GM13976 (cell line): ENCODE measurements at regions not wholly inside any gene's neighbourhood (a gene's known extent, or its start where the extent isn't known, plus 50 kb on each side); places are given as distances from the start of the nearest gene placed in this dataset.

Experiments used
- DNase-seq: peaks from one replicate; pipeline ENCODE4 v3.0.0; 2012; ENCODE audit warnings: low spot score
- in situ Hi-C: fragments of 300-500 bp; cut with MboI; formaldehyde crosslinking; loops from one replicate; pipeline ENCODE4 v1.12.0; 2022; ENCODE audit warnings: low sequenced_read_pairs, mixed read lengths, inconsistent platforms; ENCODE audit not compliant: unreplicated experiment
- TF ChIP-seq, protein P1 (sequence below): IDR thresholded peaks from 2 replicates; pipeline ENCODE4 v1.5.1; 2012; ENCODE audit warnings: borderline replicate concordance, mild to moderate bottlenecking; ENCODE audit not compliant: insufficient read depth; ENCODE audit errors: extremely low read depth, missing control alignments, control extremely low read depth

DNA sequence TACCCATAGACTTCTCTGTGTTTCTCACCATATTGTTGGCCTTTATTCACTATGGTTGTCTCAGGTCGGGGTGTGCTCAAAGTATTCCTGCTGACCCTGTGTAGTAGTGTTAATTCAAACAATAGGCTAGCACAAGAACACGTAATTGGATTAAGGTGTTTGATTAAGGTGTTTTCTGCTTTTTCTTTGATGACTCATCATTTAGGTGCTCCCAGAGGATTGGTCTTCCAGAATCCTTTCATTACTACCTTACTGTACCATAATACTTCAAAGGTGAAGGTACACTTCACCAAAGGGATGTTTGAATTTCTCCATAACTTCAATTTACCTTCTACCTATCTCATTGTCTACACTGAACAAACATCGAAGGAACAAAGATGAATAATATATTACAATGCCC is 121.7 kb upstream of the CCDC160 start:
- DNase-seq: no peak
- in situ Hi-C loops: no loop called here
- TF ChIP-seq, protein P1, sequence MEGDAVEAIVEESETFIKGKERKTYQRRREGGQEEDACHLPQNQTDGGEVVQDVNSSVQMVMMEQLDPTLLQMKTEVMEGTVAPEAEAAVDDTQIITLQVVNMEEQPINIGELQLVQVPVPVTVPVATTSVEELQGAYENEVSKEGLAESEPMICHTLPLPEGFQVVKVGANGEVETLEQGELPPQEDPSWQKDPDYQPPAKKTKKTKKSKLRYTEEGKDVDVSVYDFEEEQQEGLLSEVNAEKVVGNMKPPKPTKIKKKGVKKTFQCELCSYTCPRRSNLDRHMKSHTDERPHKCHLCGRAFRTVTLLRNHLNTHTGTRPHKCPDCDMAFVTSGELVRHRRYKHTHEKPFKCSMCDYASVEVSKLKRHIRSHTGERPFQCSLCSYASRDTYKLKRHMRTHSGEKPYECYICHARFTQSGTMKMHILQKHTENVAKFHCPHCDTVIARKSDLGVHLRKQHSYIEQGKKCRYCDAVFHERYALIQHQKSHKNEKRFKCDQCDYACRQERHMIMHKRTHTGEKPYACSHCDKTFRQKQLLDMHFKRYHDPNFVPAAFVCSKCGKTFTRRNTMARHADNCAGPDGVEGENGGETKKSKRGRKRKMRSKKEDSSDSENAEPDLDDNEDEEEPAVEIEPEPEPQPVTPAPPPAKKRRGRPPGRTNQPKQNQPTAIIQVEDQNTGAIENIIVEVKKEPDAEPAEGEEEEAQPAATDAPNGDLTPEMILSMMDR: no peak

DNA sequence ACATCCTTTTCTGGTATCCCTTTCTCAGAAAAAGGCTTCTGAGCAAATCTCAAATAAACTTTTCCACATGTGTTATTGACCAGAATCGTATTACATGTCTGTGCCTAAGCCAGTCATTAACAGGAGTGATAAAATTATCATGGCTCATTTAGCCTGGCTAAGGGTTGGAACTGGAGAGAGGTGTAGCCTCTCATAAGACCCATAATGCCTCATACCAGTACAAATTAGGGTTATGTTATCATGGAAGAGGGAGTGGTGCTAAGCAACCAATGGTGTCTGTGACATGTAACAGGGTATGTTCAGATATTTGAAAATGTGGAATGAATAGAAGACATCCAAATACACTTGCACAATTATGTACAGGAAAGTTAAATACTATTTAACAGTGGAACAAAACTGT is 99.6 kb upstream of the CCDC160 start:
- TF ChIP-seq, protein P1: no peak
- in situ Hi-C loops: no loop called here
- DNase-seq: no peak

DNA sequence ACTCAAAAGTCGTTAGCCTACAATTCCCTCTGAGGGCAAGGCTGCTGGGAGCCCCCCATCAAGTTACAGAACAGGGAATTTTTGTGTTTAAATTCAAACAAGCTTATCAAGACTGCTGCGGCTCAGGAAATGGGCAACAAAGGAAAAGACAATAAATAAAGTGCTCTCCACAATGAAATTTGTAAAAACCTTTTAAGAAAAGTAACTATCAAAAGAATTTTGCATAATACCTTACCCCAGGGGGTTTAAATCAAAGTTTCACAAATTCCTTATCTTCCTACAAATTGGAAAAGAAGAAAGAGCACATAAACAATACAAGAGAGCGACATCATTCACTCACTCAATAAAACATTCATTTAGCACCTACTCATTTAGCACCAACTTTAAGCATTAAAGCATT is 97.9 kb upstream of the CCDC160 start:
- no peak for DNase-seq
- TF ChIP-seq, protein P1: no peak
- in situ Hi-C loops: no loop called here

DNA sequence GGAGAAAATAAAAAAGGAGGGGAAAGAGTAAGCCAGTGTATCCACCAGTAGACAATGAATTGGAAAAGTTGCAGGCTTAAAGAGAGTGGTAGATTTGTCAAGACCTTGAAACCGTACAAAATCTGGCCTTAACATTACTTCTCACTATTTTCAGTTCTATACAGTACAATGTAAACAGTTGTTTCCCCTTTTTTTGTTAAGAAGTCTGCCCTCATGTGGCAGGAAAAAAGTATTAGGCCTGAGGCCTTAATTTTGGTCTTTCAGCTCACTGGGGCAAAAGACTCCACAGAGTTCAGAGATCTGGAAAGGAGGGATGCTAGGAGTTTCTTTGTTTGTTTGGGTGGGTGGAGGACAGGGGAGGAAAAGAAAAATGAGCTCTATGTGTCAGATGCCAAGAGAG is 92.8 kb upstream of the CCDC160 start:
- peak; percentile 29 for DNase-seq
- TF ChIP-seq, protein P1: peak; percentile 41
- in situ Hi-C loops: loop anchor here (10.0 kb wide), 1 partner anchor 359 kb away; no protein-coding TSS in a partner anchor

DNA sequence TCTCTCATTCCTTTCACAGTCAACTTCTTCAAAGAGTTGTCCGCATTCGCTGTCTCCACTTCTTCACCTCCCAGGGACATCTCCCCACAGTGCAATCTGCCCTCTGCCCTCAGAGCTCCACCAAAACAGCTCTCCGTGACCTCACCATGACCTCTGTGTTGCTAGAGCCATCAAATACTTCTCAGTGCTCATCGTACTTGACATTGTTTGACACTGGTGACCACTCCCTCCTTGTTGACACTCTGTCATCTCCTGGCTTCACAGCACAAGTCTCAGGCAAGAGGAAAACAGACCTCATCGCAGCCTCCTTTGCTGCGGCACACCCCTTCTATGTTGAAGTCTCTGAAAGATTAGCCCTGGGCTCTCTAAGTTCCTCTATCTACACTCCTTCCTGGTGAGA is 90.5 kb upstream of the CCDC160 start:
- DNase-seq: no peak
- in situ Hi-C loops: loop anchor here (10.0 kb wide), 1 partner anchor 362 kb away; no protein-coding TSS in a partner anchor
- TF ChIP-seq, protein P1: no peak

DNA sequence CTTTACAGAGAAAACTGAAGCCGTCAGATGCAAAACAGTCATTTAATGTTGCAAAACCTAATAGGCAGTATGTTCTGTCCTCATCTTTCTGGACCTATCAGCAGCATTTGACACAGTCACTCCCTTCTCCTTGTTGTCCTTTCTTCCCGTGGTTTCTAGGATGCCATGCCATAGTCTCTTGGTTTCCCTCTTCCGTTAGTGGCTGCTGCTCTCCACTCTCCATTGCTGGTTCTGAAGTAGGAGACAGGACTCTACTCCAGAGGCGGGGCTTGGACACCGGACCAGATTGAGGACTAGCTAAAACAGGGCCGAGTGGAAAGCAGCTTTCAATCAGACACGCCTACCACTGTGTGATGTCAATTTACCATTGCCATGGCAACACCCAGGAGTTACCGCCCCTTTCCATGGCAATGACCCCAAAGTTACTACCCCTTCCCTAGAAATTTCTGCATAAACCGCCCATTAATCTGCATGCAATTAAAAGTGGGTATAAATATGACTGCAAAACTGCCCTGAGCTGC is 88.8 kb upstream of the CCDC160 start:
- in situ Hi-C loops: loop anchor here (10.0 kb wide), 1 partner anchor 363 kb away; no protein-coding TSS in a partner anchor
- TF ChIP-seq, protein P1: no peak
- DNase-seq: no peak
